Suppressor macrophage treated with lipopolysaccharide for 4 hours (primary cell): ENCODE measurements at regions not wholly inside any gene's neighbourhood (a gene's known extent, or its start where the extent isn't known, plus 50 kb on each side); places are given as distances from the start of the nearest gene placed in this dataset.
A peak's percentile ranks its signal among the peaks of the same experiment; 100 is the strongest.

Source experiments
- DNase-seq: peaks from one replicate; pipeline ENCODE4 v3.0.0-alpha.2; 2020

- DNase-seq = peak; percentile 75
These were observed 140.7 kb downstream of the KCTD12 start for GRCh38 chr13:76745261-76746200.

GRCh38 chr13:76741624-76742023 lies 144.6 kb downstream of the KCTD12 start:
- no peak for DNase-seq

DNA sequence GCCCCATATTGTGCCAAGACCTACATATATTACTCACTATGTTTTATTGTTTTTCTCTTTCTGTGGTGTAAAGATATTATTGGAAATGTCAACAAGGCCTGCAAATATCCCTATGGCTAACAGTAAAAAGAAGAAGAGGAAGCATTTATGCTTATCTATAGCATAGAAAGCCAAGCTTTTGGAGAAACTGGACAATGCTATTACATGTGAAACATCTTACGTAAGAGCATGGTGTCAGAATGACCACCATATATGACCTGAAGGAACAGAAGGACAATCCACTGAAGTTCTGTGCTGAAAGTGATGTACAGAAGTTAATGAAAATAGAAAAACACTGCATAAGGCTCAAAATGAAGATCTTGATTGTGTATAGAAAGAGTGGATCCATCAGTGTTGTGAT lies 145.2 kb downstream of the KCTD12 start:
- peak; percentile 41 for DNase-seq

- peak; percentile 69 for DNase-seq
These were observed 147.6 kb downstream of the KCTD12 start for GRCh38 chr13:76738616-76739015.

DNA sequence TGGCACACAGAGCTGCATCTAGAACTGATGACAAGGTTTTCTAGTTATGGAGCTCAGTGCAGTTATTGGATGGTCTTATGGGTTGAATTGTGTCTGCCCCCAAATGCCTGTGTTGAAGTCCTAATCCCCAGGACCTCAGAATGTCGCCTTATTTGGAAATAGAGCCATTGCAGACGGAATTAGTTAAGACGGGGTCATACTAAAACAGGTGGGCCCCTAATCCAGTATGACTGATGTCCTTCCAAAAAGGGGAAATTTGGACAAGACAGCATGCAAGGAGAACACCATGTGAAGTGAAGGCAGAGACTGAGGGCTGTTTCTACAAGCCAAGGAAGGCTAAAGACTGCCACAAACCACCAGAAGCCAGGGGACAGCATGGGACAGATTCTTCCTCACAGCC lies 148.7 kb downstream of the KCTD12 start:
- DNase-seq = no peak

GRCh38 chr13:76735641-76736040 lies 150.6 kb downstream of the KCTD12 start:
- DNase-seq = no peak

GRCh38 chr13:76733671-76734070 lies 152.5 kb downstream of the KCTD12 start:
- DNase-seq = no peak

GRCh38 chr13:76732367-76732766 lies 153.8 kb downstream of the KCTD12 start:
- no peak for DNase-seq

GRCh38 chr13:76730220-76730619 lies 156.0 kb downstream of the KCTD12 start:
- no peak for DNase-seq

GRCh38 chr13:76729691-76730090 lies 156.5 kb downstream of the KCTD12 start:
- no peak for DNase-seq

- DNase-seq = no peak
These were observed 160.3 kb downstream of the KCTD12 start for GRCh38 chr13:76725896-76726295.

DNA sequence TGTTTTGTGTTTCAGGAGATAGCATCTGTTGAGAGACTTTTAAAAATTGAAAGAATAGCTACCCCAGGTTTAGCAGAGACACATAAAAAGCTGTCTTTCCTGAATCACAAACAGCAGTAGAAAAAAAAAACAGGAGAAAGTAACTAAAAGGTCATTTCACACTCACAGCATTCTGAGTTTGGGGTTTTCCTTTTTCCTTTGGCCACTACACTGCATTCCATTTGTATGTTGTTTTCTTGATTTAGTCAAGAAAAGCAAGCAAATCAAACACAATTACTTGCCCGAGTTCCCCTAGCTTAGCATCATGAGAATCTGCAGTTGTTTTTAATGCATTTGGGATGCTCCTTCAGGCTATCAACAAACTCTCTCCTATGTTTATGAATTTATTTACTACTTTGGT lies 161.0 kb downstream of the KCTD12 start:
- DNase-seq = no peak

DNA sequence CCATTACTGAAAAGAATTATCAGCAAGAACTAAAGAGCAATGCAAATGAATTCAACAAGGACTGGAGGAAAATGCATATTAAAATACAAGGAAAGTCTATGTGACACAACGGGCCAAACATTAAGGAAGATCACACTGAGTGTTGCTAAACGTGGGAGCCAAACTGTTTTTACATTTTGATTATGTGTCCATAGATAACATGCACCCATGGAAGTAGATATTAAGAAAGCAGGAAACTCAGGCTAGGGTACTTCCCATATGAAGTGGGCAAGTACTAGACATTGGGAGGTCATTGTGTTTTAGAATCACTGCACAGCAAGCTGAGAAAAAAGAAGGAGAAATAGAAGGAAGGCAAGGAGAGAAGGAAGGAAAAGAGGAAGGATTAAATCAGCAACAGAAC lies 161.8 kb downstream of the KCTD12 start:
- DNase-seq = no peak

DNA sequence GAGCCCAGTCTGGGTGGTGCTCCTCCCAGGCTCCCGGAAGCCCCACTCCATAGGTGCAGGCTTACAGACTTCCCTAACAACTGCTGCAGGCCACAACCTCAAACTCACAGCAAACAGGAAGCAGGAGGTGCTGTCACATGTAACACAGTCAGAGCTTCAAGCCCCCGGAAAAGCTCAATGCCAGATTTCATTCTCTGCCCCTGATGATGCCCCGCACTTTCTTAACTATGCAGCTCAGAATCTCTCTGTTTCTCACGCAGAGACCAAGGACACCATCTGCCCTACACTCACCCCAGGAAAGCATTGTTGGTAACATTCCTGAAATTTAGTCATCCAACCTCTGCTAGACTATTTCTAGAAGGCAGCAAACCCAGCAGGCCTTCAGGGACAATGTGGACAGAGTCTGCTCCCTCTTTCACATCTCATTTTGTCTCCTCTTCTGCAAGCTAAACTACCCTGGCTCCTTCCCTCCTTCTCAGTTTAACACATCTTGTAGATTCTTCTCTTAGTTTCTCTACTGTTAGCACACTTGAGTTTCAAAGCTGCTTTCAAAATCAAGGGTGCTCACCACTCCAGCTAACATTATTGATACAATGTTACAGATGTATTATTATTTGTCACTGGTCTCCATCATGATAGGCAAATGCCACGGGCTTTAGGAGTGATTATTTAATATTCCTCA lies 162.5 kb downstream of the KCTD12 start:
- DNase-seq = peak; percentile 57

GRCh38 chr13:76722782-76723181 lies 163.4 kb downstream of the KCTD12 start:
- no peak for DNase-seq

GRCh38 chr13:76720821-76721220 lies 165.4 kb downstream of the KCTD12 start:
- peak; percentile 39 for DNase-seq

DNA sequence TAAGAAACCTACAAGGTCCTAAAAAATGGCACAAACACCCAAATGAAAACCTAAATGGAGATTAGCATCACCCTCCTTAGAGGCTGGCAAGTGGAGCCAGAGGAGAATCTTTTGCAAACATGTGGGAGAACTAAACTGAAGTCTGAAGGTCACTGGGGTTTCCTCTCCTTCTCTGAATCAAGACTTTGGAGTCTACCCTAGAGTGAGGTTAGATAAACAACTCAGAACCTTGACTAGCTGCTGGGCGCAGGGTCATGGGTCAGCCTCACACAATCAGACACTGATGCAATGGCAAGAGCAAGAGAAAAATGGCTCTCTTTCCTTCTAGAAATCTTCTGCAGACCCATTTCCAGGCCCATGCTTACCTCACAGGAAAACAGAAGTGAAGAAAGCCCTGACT lies 165.8 kb downstream of the KCTD12 start:
- no peak for DNase-seq

DNA sequence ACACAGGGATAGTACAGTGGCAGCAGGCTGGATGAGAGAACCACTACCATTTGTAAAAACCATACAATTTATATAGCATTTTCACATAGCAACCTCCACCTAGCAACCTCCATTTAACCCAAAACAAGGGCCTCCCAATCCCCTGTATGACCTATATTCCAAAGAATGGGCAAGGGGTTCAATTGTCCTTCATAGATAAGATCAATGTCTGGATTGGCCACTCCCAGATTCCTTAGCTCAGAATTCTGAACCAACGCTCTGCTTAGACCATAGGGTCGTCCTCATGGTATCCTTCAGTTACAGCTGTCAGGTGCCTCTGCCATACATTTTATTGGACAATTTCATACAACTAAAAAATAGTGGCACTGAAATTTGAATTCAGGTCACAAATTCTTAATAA lies 166.2 kb downstream of the KCTD12 start:
- DNase-seq = no peak

DNA sequence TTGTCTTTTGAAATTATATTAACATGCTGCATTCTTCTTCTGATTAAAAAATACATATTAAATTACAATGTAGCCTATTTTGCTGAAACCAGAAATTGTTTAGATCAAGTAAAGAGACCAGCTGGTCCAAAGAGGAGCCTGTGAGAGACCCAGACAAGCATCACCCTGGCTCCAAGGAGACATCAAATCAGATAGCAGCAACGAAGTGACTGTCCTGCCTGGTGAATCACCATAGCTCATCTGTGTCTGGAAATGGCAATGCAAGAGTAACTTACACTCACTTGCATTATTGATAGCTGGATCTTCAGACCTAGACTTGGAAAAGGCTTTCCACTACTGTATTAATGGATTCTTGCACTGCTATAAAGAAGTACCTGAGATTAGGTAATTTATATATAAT lies 169.1 kb downstream of the KCTD12 start:
- no peak for DNase-seq

DNA sequence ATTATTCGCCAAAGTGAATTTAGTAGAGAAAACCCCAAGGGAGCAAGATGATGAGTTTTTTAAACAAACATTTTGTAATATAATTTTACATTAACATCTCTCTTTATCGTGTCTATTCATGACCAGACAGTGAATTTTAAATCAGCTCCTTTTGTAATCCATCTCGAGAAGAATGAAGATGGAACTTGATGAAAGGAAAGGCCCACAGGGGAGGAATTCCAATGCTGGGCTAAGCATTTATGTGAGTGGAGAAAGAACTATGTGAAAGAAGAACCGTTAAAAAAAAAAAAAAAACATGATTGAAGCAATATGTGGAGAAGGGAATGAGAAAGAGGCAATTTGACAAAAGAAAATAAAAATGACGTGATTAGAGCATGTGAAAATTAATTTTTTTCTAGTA lies 170.6 kb downstream of the KCTD12 start:
- DNase-seq = no peak

DNA sequence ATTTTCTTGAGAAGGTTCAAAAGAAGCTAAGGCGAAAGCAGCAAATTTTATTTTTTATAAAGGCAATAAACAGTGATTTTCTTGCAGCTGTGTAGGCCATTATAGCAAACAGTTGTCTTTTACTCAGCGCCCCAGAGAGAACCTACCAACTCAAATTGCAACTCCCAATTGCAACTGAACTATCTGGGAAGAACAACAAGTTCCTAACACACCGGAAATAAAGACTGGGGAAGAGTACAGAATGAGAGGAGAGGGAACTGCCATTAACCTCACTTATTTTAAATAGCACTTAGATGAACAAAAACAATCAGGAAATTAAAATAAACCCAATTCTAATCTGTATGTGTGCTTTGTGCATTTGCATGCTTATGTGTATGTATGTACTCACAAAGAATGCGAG lies 171.1 kb downstream of the KCTD12 start:
- DNase-seq = no peak

- DNase-seq = no peak
These were observed 172.9 kb downstream of the KCTD12 start for GRCh38 chr13:76713280-76713679.

DNA sequence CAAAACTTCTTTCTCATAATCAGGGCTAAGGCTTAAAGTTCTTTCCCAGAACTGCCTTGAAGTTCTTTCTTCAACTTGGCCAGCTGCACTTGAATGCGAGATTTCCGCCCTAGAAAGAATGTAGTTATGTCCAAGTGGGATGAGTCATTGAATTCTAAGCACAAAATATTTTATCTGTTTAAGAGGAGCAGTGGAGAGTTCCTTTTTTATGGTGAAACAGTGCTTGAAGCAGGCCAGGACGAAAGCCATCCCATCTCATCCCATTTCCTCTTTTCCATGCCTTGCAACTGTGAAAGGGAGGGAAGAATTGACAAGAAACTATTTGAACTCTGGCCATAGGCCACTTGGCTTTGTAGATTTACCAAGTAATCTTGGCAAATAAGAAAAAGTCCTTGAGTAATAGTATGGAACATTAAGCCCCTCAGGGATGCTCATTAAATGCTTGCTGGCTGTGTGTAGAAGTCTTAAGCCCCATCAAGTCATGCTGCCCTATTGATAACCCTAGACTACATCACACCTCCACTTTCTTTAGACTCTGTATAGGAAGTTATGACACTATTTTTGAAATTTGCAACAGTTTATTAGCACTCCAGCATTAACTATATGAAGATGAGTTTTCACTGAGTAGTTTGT lies 174.5 kb downstream of the KCTD12 start:
- peak; percentile 80 for DNase-seq

DNA sequence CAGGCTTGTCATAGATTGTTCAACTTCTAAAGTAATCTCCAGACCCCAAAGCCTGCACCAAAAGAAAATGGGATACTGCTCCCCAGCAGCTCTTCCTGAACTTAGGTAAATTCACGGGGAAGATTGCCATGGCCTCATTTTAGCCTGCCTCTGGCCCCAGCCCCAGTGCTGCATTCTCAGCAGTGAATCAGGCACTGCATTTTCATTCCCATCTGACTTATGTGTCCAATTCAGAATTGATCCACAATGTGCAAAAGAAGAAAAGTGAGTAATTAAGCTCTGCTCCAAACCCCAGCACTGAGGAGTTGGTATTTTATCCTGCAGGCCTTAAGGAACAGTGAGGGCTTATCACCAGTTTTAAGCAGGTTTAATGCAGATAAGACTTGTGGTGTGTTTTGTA lies 176.4 kb downstream of the KCTD12 start:
- no peak for DNase-seq
